ENCODE measurements at regions not wholly inside any gene's neighbourhood (a gene's known extent, or its start where the extent isn't known, plus 50 kb on each side); places are given as distances from the start of the nearest gene placed in this dataset.

DNA sequence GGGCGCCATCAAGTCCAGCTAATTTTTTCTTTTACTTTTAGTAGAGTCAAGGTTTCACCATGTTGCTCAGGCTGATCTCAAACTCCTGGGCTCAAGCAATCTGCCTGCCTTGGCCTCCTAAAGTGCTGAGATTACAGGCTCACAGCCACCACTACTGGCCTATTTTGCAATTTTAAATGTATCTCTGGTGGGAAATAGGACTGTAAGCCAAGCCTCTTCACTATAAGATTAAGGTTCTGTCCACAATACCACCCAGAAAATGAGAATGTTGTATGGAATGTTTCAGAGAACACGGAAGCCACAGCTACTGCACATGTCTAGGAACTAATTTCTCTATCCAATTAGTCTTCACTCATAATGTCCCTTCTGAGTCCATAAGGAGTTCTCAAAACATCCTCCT is 607.3 kb downstream of the PRELID2 start:
- Histone ChIP-seq H3K4me3 (ENCODE audit: low read depth, low read length) (no peak overlapping the region), H3K4me1 (no peaks in the 10 kb centered on the region), H3K9me3 (no peaks in the 10 kb centered on the region; the same call in 1 of the 2 replicates), H3K36me3 (ENCODE audit: control insufficient read depth, insufficient read depth, low read length) (no peaks in the 10 kb centered on the region), H3K27me3 (replicated peaks; ENCODE audit: control insufficient read depth, insufficient read depth, low read length) (no peaks in the 10 kb centered on the region; the same call in 1 of the 2 replicates)
- Mint-ChIP-seq H3K36me3 (ENCODE audit: insufficient read depth, unreplicated experiment) (no peaks in the 10 kb centered on the region), H3K27me3 (ENCODE audit: insufficient read depth, unreplicated experiment) (no peaks in the 10 kb centered on the region), H3K4me3 (ENCODE audit: unreplicated experiment) (no peak overlapping the region), H3K9me3 (ENCODE audit: unreplicated experiment) (no peaks in the 10 kb centered on the region), H3K27ac (ENCODE audit: unreplicated experiment) (no peak overlapping the region), H3K4me1 (ENCODE audit: low read depth, unreplicated experiment) (no peaks in the 10 kb centered on the region)
- DNase-seq = no peak
- no TSS peak for BruUV-seq (replicated peaks)
- TF ChIP-seq, protein P1, sequence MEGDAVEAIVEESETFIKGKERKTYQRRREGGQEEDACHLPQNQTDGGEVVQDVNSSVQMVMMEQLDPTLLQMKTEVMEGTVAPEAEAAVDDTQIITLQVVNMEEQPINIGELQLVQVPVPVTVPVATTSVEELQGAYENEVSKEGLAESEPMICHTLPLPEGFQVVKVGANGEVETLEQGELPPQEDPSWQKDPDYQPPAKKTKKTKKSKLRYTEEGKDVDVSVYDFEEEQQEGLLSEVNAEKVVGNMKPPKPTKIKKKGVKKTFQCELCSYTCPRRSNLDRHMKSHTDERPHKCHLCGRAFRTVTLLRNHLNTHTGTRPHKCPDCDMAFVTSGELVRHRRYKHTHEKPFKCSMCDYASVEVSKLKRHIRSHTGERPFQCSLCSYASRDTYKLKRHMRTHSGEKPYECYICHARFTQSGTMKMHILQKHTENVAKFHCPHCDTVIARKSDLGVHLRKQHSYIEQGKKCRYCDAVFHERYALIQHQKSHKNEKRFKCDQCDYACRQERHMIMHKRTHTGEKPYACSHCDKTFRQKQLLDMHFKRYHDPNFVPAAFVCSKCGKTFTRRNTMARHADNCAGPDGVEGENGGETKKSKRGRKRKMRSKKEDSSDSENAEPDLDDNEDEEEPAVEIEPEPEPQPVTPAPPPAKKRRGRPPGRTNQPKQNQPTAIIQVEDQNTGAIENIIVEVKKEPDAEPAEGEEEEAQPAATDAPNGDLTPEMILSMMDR (IDR thresholded peaks at IDR 0.05; ENCODE audit: insufficient read depth in 1 of 2, low read depth in 1 of 2, low read length in 1 of 2, severe bottlenecking in 1 of 2, unreplicated experiment in 1 of 2) = no peak
- ChIA-PET CTCF (interaction anchor here (0.5 kb wide), 1 partner anchor 10 kb away, joined by 3 read pairs; no protein-coding TSS in a partner anchor), POLR2A (no interaction called here)
- intact Hi-C loops (cut with micrococcal nuclease; ENCODE audit: unreplicated experiment) = no loop called here

DNA sequence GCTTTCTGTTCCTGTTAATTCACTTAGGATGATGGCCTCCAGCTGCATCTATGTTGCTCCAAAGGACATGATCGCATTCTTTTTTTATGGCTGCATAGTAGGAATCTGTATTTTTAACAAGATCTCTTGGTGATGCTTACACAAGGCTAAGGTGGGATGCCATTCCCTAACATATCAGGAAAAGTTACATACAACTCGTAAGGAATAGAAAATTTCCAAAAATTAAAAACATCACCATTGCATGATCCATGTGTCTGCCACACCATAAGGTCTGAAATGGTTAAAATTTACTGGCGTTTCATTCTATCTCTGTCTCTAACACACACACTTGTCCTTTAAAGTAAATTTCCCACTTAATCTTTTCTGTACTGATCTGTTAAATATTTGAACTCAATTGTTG is 608.4 kb downstream of the PRELID2 start:
- BruUV-seq (replicated peaks) = no TSS peak
- POLR2A ChIA-PET = no interaction called here

DNA sequence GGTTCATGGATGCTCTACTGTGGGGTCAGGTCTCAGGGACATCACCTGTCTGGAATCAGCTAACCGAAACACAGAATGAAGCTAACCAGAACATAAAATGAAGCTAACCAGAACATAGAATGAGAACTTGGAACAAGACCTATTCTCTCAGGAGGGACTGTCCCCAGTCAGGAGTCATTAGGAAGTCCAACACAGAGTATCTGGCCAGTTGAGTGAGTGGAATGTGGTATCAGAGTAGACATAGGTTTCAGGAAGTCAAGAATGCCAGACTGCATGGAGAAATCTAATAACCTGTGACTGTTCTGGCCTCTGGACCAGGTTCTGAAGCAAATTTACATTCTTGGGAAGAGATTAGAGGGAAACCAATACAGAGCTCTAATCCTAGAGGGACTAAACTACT is 609.6 kb downstream of the PRELID2 start:
- no peak overlapping the region for H3K4me3 ChIP-seq (ENCODE audit: low read depth, low read length)
- H3K27me3 Mint-ChIP-seq (ENCODE audit: insufficient read depth, unreplicated experiment) = no peaks in the 10 kb centered on the region
- ChIA-PET POLR2A (no interaction called here), CTCF (no interaction called here)
- no peak for DNase-seq
- H3K9me3 Mint-ChIP-seq (ENCODE audit: unreplicated experiment) = no peaks in the 10 kb centered on the region
- H3K36me3 ChIP-seq (ENCODE audit: control insufficient read depth, insufficient read depth, low read length) = no peaks in the 10 kb centered on the region
- no TSS peak for BruUV-seq (replicated peaks)
- intact Hi-C loops (cut with micrococcal nuclease; ENCODE audit: unreplicated experiment) = no loop called here
- H3K27ac Mint-ChIP-seq (ENCODE audit: unreplicated experiment) = no peak overlapping the region
- H3K4me1 ChIP-seq = no peaks in the 10 kb centered on the region
- no peaks in the 10 kb centered on the region; the same call in 1 of the 2 replicates for H3K27me3 ChIP-seq (replicated peaks; ENCODE audit: control insufficient read depth, insufficient read depth, low read length)
- H3K4me3 Mint-ChIP-seq (ENCODE audit: unreplicated experiment) = no peak overlapping the region
- H3K9me3 ChIP-seq = no peaks in the 10 kb centered on the region; the same call in 1 of the 2 replicates
- TF ChIP-seq, protein P1 (IDR thresholded peaks at IDR 0.05; ENCODE audit: insufficient read depth in 1 of 2, low read depth in 1 of 2, low read length in 1 of 2, severe bottlenecking in 1 of 2, unreplicated experiment in 1 of 2) = no peak
- no peaks in the 10 kb centered on the region for H3K36me3 Mint-ChIP-seq (ENCODE audit: insufficient read depth, unreplicated experiment)
- no peaks in the 10 kb centered on the region for H3K4me1 Mint-ChIP-seq (ENCODE audit: low read depth, unreplicated experiment)

More for the DNA sequence above, 608.4 kb downstream of the PRELID2 start:
- no peak for DNase-seq
- H3K27me3 Mint-ChIP-seq (ENCODE audit: insufficient read depth, unreplicated experiment) = no peaks in the 10 kb centered on the region
- TF ChIP-seq, protein P1 (IDR thresholded peaks at IDR 0.05; ENCODE audit: insufficient read depth in 1 of 2, low read depth in 1 of 2, low read length in 1 of 2, severe bottlenecking in 1 of 2, unreplicated experiment in 1 of 2) = no peak
- Histone ChIP-seq H3K36me3 (ENCODE audit: control insufficient read depth, insufficient read depth, low read length) (no peaks in the 10 kb centered on the region), H3K4me1 (no peaks in the 10 kb centered on the region), H3K4me3 (ENCODE audit: low read depth, low read length) (no peak overlapping the region), H3K9me3 (no peaks in the 10 kb centered on the region; the same call in 1 of the 2 replicates), H3K27me3 (replicated peaks; ENCODE audit: control insufficient read depth, insufficient read depth, low read length) (no peaks in the 10 kb centered on the region; the same call in 1 of the 2 replicates)
- H3K4me3 Mint-ChIP-seq (ENCODE audit: unreplicated experiment) = no peak overlapping the region
- no peaks in the 10 kb centered on the region for H3K9me3 Mint-ChIP-seq (ENCODE audit: unreplicated experiment)
- H3K36me3 Mint-ChIP-seq (ENCODE audit: insufficient read depth, unreplicated experiment) = no peaks in the 10 kb centered on the region
- no peaks in the 10 kb centered on the region for H3K4me1 Mint-ChIP-seq (ENCODE audit: low read depth, unreplicated experiment)
- intact Hi-C loops (cut with micrococcal nuclease; ENCODE audit: unreplicated experiment) = no loop called here
- CTCF ChIA-PET = no interaction called here
- no peak overlapping the region for H3K27ac Mint-ChIP-seq (ENCODE audit: unreplicated experiment)
